Peyer's patch (tissue), 4 donors: ENCODE measurements at regions not wholly inside any gene's neighbourhood (a gene's known extent, or its start where the extent isn't known, plus 50 kb on each side); places are given as distances from the start of the nearest gene placed in this dataset.

ENCODE experiments used
- POLR2A ChIP-seq, 2 donors: fragments of 450-650 bp; IDR thresholded peaks; one replicate each; pipeline ENCODE4 v1.5.1; 2017; ENCODE audit warnings: antibody characterized with exemption in 2 of 2, mild to moderate bottlenecking in 2 of 2, moderate library complexity in 2 of 2
- TF ChIP-seq, protein P1 (sequence below), 6 experiments: fragments of 450-650 bp in 4 of 6; fragments of 200-600 bp in 2 of 6; sonication (generic) in 1 of 6; IDR thresholded peaks; one replicate each; pipeline ENCODE4 v1.5.1; 2017 to 2019; ENCODE audit warnings: antibody characterized with exemption in 6 of 6, mild to moderate bottlenecking in 3 of 6, moderate library complexity in 1 of 6

DNA sequence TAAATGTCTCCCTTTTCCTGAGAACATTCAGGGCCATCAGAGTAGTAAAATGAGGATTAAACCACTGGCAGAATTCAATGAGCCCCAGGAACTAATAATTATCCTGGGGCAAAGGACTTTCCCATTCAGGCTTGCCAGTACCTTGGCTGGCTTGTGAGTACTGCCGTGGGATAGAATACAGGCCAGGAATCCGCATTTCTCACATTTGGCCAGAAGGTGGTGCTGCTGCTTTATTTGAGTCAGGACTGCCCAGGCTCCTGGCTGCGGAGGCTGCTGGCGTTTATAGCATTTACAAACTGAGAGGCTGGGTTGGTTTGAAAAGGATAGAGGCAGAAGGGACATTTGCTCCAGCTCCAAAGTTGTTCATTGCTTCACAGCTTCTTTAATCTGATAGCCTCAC is 91.4 kb downstream of the RTL9 start:
- TF ChIP-seq, protein P1, sequence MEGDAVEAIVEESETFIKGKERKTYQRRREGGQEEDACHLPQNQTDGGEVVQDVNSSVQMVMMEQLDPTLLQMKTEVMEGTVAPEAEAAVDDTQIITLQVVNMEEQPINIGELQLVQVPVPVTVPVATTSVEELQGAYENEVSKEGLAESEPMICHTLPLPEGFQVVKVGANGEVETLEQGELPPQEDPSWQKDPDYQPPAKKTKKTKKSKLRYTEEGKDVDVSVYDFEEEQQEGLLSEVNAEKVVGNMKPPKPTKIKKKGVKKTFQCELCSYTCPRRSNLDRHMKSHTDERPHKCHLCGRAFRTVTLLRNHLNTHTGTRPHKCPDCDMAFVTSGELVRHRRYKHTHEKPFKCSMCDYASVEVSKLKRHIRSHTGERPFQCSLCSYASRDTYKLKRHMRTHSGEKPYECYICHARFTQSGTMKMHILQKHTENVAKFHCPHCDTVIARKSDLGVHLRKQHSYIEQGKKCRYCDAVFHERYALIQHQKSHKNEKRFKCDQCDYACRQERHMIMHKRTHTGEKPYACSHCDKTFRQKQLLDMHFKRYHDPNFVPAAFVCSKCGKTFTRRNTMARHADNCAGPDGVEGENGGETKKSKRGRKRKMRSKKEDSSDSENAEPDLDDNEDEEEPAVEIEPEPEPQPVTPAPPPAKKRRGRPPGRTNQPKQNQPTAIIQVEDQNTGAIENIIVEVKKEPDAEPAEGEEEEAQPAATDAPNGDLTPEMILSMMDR (IDR thresholded peaks at IDR 0.05): peak in 4 of 6 experiments; percentile 49 to 65 (median 57)
- TF ChIP-seq POLR2A (IDR thresholded peaks at IDR 0.05): no peak
